ENCODE measurements at regions not wholly inside any gene's neighbourhood (a gene's known extent, or its start where the extent isn't known, plus 50 kb on each side); places are given as distances from the start of the nearest gene placed in this dataset.

DNA sequence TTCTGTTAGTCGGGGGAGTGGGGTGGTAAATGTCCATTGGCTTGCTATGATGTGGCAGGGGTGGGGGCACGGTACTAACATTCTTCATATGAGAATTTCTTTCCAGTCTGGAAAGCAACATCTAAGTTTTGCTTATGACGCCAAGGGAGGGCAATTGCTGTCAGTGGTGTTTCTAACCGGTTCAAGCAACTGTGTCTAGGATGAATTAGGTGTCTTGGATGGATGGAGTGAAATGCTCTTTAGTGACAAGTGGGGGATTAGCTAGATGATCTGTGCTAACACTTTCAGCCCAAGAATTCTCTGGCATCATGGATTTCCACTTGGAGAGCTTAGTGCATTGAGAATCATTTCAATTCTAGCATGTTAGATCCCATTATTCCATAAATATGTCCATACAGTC is 262.6 kb upstream of the SORL1-AS1 start:
- TF ChIP-seq, protein P1, sequence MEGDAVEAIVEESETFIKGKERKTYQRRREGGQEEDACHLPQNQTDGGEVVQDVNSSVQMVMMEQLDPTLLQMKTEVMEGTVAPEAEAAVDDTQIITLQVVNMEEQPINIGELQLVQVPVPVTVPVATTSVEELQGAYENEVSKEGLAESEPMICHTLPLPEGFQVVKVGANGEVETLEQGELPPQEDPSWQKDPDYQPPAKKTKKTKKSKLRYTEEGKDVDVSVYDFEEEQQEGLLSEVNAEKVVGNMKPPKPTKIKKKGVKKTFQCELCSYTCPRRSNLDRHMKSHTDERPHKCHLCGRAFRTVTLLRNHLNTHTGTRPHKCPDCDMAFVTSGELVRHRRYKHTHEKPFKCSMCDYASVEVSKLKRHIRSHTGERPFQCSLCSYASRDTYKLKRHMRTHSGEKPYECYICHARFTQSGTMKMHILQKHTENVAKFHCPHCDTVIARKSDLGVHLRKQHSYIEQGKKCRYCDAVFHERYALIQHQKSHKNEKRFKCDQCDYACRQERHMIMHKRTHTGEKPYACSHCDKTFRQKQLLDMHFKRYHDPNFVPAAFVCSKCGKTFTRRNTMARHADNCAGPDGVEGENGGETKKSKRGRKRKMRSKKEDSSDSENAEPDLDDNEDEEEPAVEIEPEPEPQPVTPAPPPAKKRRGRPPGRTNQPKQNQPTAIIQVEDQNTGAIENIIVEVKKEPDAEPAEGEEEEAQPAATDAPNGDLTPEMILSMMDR (IDR thresholded peaks at IDR 0.05; ENCODE audit: extremely low read depth, insufficient read depth, missing control alignments) = no peak
- in situ Hi-C loops (cut with MboI; ENCODE audit: low pct_unique_long_range_greater_than_20kb, low sequenced_read_pairs, unreplicated experiment) = no loop called here
- DNase-seq (ENCODE audit: low spot score) = no peak

DNA sequence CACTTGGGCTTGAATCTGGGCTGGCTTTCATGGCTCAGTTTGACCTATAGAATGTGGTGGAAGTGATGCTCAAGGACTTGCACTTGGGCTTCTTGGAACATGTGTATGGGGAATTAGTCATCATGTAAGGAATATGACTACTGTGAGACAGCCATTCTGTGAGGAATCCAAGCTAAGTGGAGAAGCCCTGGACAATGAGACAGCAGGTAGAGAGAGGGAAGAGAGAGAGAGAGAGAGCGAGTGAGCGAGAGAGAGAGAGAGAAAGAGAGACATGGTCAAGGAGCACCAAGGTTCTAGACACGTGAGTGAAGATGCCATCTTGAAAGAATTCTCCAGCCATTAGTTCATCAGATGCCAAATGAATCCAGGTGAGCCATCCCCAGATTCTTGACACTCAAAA is 261.6 kb upstream of the SORL1-AS1 start:
- no peak for DNase-seq (ENCODE audit: low spot score)
- TF ChIP-seq, protein P1 (IDR thresholded peaks at IDR 0.05; ENCODE audit: extremely low read depth, insufficient read depth, missing control alignments) = no peak
- in situ Hi-C loops (cut with MboI; ENCODE audit: low pct_unique_long_range_greater_than_20kb, low sequenced_read_pairs, unreplicated experiment) = no loop called here

DNA sequence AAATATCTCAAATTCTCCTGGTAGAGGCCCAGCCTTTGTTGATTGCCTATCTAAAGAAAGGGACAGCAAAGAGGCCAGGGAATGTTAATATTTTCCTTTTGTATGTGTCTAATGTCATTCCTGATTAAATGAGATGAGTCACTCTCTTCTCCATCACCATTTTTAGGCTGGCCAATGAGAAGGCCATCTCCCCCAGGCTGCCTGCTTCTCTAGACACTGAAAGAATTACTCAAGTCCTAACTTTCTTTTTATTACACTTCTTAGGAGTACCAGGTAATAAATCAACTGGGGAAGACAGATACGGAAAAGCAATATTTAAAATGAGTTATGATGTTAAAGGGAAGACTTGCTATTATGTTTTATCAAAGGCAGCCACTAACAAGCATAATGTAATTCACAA is 259.2 kb upstream of the SORL1-AS1 start:
- TF ChIP-seq, protein P1 (IDR thresholded peaks at IDR 0.05; ENCODE audit: extremely low read depth, insufficient read depth, missing control alignments) = no peak
- in situ Hi-C loops (cut with MboI; ENCODE audit: low pct_unique_long_range_greater_than_20kb, low sequenced_read_pairs, unreplicated experiment) = no loop called here
- no peak for DNase-seq (ENCODE audit: low spot score)

DNA sequence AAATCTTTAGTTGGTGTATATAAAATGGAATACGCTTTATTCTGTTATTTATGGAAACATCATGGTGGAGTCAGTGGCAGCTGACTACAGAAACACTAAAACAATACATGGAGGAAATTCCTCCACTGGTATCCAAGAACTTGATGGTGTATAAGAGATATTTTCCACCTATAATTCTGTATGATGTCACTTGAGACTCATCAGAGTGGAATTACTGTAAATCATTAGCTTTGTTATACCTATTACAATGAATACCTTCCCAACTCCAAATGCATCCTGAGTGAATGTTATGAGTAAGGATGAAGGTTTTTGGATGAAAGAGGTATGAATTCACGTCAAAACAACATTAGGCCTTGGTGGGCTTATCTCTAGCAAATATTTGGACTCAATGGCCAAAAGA is 258.5 kb upstream of the SORL1-AS1 start:
- TF ChIP-seq, protein P1 (IDR thresholded peaks at IDR 0.05; ENCODE audit: extremely low read depth, insufficient read depth, missing control alignments) = no peak
- in situ Hi-C loops (cut with MboI; ENCODE audit: low pct_unique_long_range_greater_than_20kb, low sequenced_read_pairs, unreplicated experiment) = no loop called here
- DNase-seq (ENCODE audit: low spot score) = no peak

DNA sequence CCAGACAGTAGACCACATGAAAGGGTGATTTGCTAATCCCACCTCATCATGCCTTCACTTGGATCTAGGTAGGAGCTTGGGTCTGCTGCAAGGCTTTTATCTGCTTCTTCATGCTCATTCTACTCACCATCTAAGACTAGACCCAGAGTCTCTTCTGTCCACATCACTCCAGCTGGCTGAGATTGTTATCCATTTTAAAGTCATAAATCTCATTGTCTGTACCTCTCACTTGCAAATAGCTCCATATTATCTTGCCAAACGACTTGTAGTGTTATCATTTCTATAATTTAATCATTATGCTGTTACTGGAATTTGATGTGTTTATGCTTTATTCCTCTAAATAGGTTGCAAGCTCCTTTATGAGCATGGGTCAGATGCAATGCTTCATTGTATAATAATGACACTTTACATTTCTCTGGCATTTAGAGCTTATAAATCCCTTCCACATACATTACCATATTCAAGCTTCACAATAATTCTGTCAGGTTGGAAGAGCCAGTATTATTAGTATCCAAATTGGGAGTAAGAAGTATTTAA is 254.2 kb upstream of the SORL1-AS1 start:
- TF ChIP-seq, protein P1 (IDR thresholded peaks at IDR 0.05; ENCODE audit: extremely low read depth, insufficient read depth, missing control alignments) = no peak
- in situ Hi-C loops (cut with MboI; ENCODE audit: low pct_unique_long_range_greater_than_20kb, low sequenced_read_pairs, unreplicated experiment) = no loop called here
- no peak for DNase-seq (ENCODE audit: low spot score)

DNA sequence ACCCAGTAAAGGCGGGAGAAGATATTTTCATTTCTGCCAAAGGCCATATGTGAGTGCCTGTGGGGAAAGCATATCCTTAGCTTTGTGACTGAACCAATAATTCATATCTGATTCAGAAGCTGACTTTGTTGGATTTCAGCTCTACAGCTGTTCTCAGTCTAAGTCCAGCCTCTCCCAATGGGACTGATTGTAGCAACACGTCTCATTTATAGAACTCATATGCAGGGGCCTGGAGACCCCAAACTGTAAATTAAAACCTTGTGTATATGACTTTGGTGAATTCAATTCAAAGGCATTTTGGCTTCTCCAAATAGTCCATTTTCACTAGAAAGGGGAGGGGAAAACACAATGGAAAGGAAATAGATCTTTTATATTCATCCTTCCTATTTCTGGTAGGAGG is 250.4 kb upstream of the SORL1-AS1 start:
- in situ Hi-C loops (cut with MboI; ENCODE audit: low pct_unique_long_range_greater_than_20kb, low sequenced_read_pairs, unreplicated experiment) = no loop called here
- no peak for DNase-seq (ENCODE audit: low spot score)

More for the DNA sequence above, 250.4 kb upstream of the SORL1-AS1 start:
- TF ChIP-seq, protein P1 (IDR thresholded peaks at IDR 0.05; ENCODE audit: extremely low read depth, insufficient read depth, missing control alignments) = no peak
